ENCODE measurements at regions not wholly inside any gene's neighbourhood (a gene's known extent, or its start where the extent isn't known, plus 50 kb on each side); places are given as distances from the start of the nearest gene placed in this dataset.

DNA sequence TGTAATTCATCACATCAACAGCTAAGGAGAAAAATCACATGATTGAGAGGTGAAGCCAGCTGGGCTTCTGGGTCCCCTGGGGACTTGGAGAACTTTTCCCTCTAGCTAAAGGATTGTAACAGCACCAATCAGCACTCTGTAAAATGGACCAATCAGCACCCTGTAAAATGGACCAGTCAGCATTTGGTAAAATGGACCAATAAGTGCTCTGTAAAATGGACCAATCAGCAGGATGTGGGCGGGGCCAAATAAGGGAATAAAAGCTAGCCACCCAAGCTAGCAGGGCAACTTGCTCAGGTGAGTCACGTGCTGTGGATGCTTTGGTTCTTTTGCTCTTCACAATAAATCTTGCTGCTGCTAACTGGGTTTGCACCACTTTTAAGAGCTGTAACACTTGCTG lies 1248.3 kb downstream of the PCDH18 start:
- no peak overlapping the region for H2AK9ac ChIP-seq (replicated peaks; ENCODE audit: low read depth, low read length, poor library complexity)
- in situ Hi-C loops (cut with MboI; ENCODE audit: low sequenced_read_pairs): no loop called here
- 80% methylated on average over 1 of the region's 2 CpGs; no CpG with 5 or more reads in 1 of the 2 experiments for WGBS, 2 experiments (ENCODE audit: extremely low coverage in 2 of 2, insufficient read length in 1 of 2)
- H4K20me1 ChIP-seq (ENCODE audit: insufficient read depth, low read length): no peaks in the 10 kb centered on the region
- no peaks in the 10 kb centered on the region for H3K9me1 ChIP-seq (ENCODE audit: insufficient read depth, low read length)
- no peak overlapping the region for H4K91ac ChIP-seq (ENCODE audit: insufficient read depth, low read depth, low read length)
- H3K9me3 ChIP-seq (ENCODE audit: control insufficient read depth, insufficient read depth, low read length): no peaks in the 10 kb centered on the region
- H3K4me1 ChIP-seq (ENCODE audit: control insufficient read depth, insufficient read depth, low read length): no peaks in the 10 kb centered on the region
- H2BK120ac ChIP-seq (ENCODE audit: low read depth, low read length): no peak overlapping the region
- H3K27me3 ChIP-seq (ENCODE audit: control insufficient read depth, insufficient read depth, low read length): no peaks in the 10 kb centered on the region
- H3K4ac ChIP-seq (ENCODE audit: low read depth, low read length): no peak overlapping the region
- H4K8ac ChIP-seq (ENCODE audit: low read depth in 2 of 2, low read length in 2 of 2): no peak overlapping the region
- H2BK5ac ChIP-seq (ENCODE audit: low read depth, low read length, poor library complexity, severe bottlenecking): no peak overlapping the region
- no peak overlapping the region for H3K56ac ChIP-seq (ENCODE audit: extremely low read depth, insufficient read depth, low read length)
- H2BK15ac ChIP-seq (ENCODE audit: low read depth, low read length): no peak overlapping the region
- no TSS peak for BruUV-seq (replicated peaks)
- no peak overlapping the region for H3K4me2 ChIP-seq (ENCODE audit: low read depth, low read length)
- ChIA-PET CTCF (no interaction called here), POLR2A (ENCODE audit: unreplicated experiment) (no interaction called here)
- H2AK5ac ChIP-seq (ENCODE audit: low read depth, low read length): no peak overlapping the region
- no peak overlapping the region for H3K9ac ChIP-seq (ENCODE audit: low read depth, low read length)
- no peak for TF ChIP-seq MXI1 (IDR thresholded peaks at IDR 0.05; ENCODE audit: borderline replicate concordance, low read depth, low read length)
- H3K4me3 ChIP-seq (ENCODE audit: insufficient read depth, low read depth, low read length): no peak overlapping the region
- H3K14ac ChIP-seq (replicated peaks; ENCODE audit: low read depth, low read length): no peak overlapping the region
- no peaks in the 10 kb centered on the region for H3K79me1 ChIP-seq (ENCODE audit: low read depth in 1 of 2, low read length in 2 of 2)
- no peak overlapping the region for H3K18ac ChIP-seq (ENCODE audit: low read depth, low read length)
- H3K23ac ChIP-seq (ENCODE audit: low read depth, low read length): no peak overlapping the region
- H3K27ac ChIP-seq (ENCODE audit: insufficient read depth, low read length): no peak overlapping the region
- no peaks in the 10 kb centered on the region for H3K36me3 ChIP-seq (ENCODE audit: control insufficient read depth, insufficient read depth, low read length)
- no peak overlapping the region for H2BK20ac ChIP-seq (ENCODE audit: low read depth, low read length)
- H4K5ac ChIP-seq (ENCODE audit: low read depth, low read length): no peak overlapping the region
- dilution Hi-C loops (cut with HindIII; ENCODE audit: low sequenced_read_pairs, unreplicated experiment): no loop called here
- DNase-seq (no peak), ATAC-seq (ENCODE audit: low read depth) (no peak)
- intact Hi-C loops (cut with micrococcal nuclease): no loop called here
- no peak overlapping the region for H2AFZ ChIP-seq (replicated peaks; ENCODE audit: low read length, poor library complexity)

Data from IMR-90 (cell line).